LNCAP (cell line): ENCODE measurements at regions not wholly inside any gene's neighbourhood (a gene's known extent, or its start where the extent isn't known, plus 50 kb on each side); places are given as distances from the start of the nearest gene placed in this dataset.

ENCODE experiments used
- TF ChIP-seq, protein P1 (sequence below): fragments of 450-650 bp; IDR thresholded peaks from 2 replicates; pipeline ENCODE4 v1.5.1; 2017; ENCODE audit warnings: mild to moderate bottlenecking

DNA sequence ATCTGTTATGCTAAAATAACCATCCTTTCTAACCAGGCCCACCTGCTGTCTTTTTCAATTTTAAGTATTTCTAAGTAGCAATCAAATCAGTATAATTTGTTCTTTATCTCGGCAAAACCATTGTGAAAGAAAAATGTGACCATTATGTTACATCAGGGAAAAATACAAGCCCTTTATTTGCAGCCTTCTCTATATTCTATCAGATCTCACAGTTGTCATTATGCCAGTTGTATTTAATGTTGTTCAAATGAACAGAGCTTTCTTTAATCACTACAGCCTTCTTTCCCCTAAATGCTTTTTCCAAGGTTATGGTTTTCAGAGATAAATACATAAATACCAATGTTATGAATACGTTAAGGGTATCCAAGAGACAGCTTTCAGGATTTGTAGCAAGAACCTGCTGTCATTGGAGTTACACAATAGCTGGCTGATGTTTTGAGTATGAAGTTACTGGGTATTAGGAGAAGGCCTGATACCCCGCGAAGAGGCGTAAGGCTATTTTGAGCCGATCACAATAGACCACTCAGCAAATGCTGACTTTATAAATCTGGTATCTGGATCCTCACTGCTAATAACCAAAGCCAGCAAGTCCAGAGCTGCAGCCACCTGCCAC is 406.3 kb downstream of the CADM1 start:
- TF ChIP-seq, protein P1, sequence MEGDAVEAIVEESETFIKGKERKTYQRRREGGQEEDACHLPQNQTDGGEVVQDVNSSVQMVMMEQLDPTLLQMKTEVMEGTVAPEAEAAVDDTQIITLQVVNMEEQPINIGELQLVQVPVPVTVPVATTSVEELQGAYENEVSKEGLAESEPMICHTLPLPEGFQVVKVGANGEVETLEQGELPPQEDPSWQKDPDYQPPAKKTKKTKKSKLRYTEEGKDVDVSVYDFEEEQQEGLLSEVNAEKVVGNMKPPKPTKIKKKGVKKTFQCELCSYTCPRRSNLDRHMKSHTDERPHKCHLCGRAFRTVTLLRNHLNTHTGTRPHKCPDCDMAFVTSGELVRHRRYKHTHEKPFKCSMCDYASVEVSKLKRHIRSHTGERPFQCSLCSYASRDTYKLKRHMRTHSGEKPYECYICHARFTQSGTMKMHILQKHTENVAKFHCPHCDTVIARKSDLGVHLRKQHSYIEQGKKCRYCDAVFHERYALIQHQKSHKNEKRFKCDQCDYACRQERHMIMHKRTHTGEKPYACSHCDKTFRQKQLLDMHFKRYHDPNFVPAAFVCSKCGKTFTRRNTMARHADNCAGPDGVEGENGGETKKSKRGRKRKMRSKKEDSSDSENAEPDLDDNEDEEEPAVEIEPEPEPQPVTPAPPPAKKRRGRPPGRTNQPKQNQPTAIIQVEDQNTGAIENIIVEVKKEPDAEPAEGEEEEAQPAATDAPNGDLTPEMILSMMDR = no peak

DNA sequence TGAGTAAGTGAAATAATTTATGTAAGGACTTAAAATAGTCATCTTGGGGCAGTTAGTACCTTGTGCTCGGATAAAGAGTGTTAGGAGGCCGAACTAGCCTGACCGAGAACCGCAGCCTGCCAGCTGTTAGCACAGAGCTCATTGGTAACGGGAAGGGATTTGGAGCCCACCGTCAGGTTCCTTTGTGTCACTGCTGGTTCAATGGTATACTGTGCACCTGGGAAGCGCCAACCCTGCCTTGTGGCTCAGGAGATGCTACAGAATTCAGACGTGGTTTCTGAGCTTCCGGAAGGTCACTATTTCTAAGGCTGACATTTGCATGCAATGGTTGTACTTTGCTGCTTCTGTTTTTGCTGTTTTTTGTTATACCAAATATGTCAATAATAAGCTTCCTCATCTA is 403.5 kb downstream of the CADM1 start:
- TF ChIP-seq, protein P1 = no peak

DNA sequence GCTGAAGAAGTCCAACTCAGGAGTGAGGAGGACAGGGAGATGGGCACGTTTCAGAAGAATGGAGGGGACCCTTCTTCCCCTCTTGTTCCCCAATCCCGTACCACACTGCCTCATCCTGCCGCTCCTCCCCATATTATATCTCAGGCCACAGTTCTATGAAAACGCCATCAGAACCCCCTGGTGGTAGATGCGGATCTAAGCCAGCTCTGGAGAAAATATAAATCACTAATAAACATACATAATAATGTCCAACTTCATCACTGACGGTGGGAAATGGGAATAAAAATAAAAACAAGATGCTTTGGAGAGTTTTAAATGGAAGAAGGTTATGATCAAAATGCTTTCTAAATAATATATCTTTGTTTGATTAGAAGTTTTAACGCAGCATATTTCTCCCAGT is 400.3 kb downstream of the CADM1 start:
- TF ChIP-seq, protein P1 = no peak

- TF ChIP-seq, protein P1 = no peak
Measured at GRCh38 chr11:115104851-115105453, 399.3 kb downstream of the CADM1 start.

GRCh38 chr11:115111066-115111465 is 393.1 kb downstream of the CADM1 start:
- TF ChIP-seq, protein P1 = no peak

DNA sequence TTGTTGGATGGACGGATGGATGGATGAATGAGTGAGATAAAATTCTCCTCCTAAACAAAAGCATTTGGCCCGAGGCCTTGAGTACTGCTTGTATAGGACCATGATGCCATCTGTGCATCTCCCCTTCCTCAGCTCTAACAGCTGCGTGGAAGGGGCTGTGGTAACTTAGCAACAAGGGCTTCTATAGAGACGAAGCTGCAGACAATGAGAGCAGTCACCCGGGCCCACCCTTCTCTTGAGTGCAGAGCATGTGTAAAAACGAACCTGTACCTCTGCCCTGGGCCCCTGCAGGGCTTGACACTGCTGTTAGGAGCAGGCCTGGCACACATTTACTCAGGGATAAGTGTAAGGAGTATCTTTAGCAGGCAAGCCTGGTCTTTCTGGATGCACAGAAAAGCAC is 391.5 kb downstream of the CADM1 start:
- TF ChIP-seq, protein P1 = no peak

GRCh38 chr11:115117956-115118493 is 386.2 kb downstream of the CADM1 start:
- TF ChIP-seq, protein P1 = no peak
